Left ventricle myocardium superior (tissue), 1 donor: ENCODE measurements at regions not wholly inside any gene's neighbourhood (a gene's known extent, or its start where the extent isn't known, plus 50 kb on each side); places are given as distances from the start of the nearest gene placed in this dataset.
"Not testable (repeated sequence)": the region's sequence is repeated elsewhere in the genome, so short reads cannot be mapped to it uniquely, and the experiment has no call there.

Experiments used
- ATAC-seq: fragments of 200-7000 bp; cut with Tn5 transposase; one replicate; pipeline ENCODE4 v1.9.1; 2020; ENCODE audit warnings: mild to moderate bottlenecking, moderate library complexity
- DNase-seq: peaks from one replicate; pipeline ENCODE4 v3.0.0-alpha.2; 2020
- intact Hi-C: fragments of 100-400 bp; cut with micrococcal nuclease; formaldehyde crosslinking; loops from one replicate; pipeline ENCODE4 v1.11.0; 2022
- donor health status: DM: no; HTN: yes; CAD: no; lungs with severe emphysema.

GRCh38 chr7:96562966-96563365 is 146.7 kb downstream of the SEM1 start:
- ATAC-seq (no peak), DNase-seq (no peak)
- intact Hi-C loops = no loop called here

- DNase-seq = no peak
- ATAC-seq = no peak
- intact Hi-C loops = no loop called here
Observed at GRCh38 chr7:96562458-96562857, 147.2 kb downstream of the SEM1 start.

DNA sequence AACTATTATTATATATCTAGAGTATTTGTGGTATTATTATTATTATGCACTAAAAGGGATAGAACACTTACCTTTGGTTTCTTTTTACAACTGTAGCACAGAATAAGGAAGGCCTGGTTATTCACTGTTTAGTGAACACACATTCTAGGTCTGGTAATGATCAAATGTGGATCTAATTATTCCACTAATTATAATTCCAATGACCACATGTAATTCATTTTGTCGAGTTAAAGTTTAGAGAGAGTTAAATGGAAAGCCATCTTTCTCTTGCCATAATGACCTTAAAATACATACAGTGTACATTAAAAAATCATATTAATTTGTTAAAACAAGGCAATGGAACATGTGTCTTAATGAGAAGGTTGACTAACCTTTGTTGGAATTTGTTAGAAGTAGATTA is 147.8 kb downstream of the SEM1 start:
- DNase-seq = no peak
- intact Hi-C loops = no loop called here
- no peak for ATAC-seq

DNA sequence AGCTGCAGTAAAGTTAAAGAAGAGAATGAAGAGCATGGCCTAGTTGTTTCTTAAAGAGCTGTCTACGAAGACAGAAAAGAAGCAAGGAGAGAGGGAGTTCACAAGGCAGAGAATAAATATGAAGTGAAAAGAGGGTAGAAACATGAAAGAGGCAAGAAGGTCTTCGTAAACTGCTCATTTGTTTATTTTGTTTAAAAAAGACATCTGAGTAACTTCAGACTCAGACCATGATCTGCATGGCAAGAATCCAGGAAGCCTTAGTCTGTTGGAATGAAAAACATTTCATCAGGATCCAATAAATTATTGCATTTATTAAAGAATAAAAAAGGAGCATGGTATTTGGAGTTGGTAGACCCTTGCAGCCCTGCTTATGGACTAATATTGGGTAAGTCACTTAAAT is 151.1 kb downstream of the SEM1 start:
- no peak for ATAC-seq
- intact Hi-C loops = no loop called here
- DNase-seq = no peak

GRCh38 chr7:96558093-96558492 is 151.6 kb downstream of the SEM1 start:
- intact Hi-C loops = no loop called here
- ATAC-seq (no peak), DNase-seq (no peak)

DNA sequence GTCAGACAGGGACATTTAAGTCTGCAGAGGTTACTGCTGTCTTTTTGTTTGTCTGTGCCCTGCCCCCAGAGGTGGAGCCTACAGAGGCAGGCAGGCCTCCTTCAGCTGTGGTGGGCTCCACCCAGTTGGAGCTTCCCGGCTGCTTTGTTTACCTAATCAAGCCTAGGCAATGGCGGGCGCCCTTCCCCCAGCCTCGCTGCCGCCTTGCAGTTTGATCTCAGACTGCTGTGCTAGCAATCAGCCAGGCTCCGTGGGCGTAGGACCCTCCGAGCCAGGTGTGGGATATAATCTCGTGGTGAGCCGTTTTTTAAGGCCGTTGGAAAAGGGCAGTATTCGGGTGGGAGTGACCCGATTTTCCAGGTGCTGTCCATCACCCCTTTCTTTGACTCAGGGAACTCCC is 152.0 kb downstream of the SEM1 start:
- ATAC-seq, DNase-seq, intact Hi-C loops: not testable (repeated sequence)

- DNase-seq (no peak), ATAC-seq (no peak)
- intact Hi-C loops = no loop called here
Observed at GRCh38 chr7:96548664-96549063, 161.0 kb downstream of the SEM1 start.

DNA sequence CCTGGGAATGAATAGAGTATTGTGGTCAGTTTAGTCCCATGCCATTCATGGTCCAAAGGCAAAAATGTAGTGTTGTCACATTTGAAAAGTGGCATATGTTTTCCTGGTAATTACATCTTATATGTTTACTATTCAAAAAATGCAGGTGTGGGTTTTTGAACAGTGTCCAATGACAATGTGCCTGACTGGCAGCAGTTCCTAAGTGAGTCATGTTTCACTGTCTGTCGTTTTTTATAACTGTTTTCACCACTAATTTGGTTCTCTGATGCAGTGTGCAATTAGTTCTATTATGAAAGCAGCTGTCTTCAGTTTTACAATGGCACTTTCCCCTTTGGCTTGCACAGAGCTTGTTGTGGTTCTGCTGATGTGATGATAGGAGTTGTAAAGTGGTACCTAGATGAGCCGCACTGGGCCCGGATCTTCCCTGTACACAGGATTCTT is 162.3 kb downstream of the SEM1 start:
- intact Hi-C loops = no loop called here
- DNase-seq (no peak), ATAC-seq (no peak)

GRCh38 chr7:96546426-96546825 is 163.2 kb downstream of the SEM1 start:
- ATAC-seq = no peak
- DNase-seq = no peak
- intact Hi-C loops = no loop called here

DNA sequence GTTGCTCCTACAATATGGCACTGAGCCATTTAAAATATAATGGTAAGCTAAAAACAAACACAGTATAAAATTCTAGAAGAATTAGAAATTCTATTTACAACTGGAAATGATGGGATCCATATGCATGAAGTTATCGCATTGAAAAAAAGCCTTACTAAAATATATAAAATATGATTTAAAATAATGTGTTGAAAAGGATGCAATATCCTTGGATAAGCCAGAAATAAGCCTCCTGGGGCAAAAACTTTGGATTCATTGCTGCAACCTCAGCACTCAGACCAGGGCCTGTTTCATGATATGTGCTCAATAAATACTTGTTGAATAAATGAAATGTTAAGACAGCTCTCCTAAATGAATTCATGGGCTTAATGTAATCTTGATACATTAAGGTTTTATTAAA is 170.2 kb downstream of the SEM1 start:
- intact Hi-C loops = no loop called here
- DNase-seq (no peak), ATAC-seq (no peak)

DNA sequence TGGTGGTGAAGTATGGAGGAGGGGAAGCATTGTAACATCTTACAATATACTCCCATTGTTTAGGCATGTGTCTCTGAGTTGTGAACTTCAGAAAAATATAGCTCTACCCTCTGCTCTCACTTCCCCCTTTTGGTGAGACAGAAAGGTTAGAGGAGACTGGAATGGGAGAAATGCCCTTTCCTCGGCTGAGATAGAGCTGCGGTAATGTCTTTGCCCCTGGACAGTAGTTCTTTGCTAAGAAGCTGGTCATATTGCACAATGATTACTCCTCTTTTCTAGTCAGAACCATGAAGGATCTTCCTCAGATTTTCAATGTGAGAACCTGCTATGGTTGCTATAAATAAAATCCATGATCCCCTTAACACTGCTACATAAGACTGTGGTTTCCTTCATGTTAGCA is 171.0 kb downstream of the SEM1 start:
- intact Hi-C loops = no loop called here
- no peak for DNase-seq
- ATAC-seq = no peak

DNA sequence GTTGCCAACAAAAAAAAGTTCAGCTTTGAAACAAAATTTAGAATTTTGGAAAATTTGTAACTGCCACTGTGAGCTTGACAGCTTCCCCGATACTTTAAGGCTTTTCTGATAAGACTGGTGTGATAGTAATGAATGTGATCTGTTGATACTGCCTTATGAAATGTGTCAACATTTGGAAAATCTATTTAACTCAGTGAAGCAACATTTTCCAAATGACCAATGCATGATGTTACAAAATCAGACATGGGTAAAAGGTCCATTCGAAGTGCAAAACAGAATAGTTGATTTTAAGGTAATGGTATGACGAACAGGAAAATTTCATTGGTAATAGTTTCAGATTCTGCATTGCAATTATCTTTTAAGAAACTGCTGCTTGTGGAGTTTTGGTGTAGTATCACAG is 175.4 kb downstream of the SEM1 start:
- no peak for ATAC-seq
- intact Hi-C loops = no loop called here
- no peak for DNase-seq

DNA sequence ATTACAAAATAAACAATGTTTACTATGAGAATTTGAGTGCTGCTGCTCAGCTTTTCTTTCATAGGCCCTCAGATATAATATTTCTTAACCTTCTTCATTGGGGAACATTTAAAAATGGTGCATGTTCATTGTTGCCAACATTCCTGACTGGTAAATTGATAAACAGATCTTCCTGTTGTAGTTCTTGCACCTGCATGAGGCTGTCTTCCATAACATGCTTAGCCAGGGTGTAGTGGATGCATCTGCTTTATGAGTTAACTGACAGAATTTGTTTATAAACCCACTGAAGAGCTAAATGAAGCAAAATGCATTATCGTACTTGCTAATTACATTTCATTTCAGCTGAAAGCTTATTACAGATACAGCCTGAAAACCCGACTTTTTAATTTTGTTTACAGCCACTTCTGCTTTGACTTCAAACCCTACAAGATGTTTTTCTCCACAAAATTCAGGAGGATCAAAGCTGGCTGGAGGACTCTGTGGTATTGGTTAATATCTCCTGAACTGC is 177.2 kb downstream of the SEM1 start:
- intact Hi-C loops = no loop called here
- DNase-seq (no peak), ATAC-seq (no peak)

- intact Hi-C loops = no loop called here
- DNase-seq (no peak), ATAC-seq (no peak)
Observed at GRCh38 chr7:96531331-96531730, 178.3 kb downstream of the SEM1 start.

GRCh38 chr7:96530786-96531185 is 178.9 kb downstream of the SEM1 start:
- ATAC-seq = no peak
- no peak for DNase-seq
- intact Hi-C loops = no loop called here

GRCh38 chr7:96527133-96527827 is 182.4 kb downstream of the SEM1 start:
- intact Hi-C loops = no loop called here
- ATAC-seq (no peak), DNase-seq (no peak)

DNA sequence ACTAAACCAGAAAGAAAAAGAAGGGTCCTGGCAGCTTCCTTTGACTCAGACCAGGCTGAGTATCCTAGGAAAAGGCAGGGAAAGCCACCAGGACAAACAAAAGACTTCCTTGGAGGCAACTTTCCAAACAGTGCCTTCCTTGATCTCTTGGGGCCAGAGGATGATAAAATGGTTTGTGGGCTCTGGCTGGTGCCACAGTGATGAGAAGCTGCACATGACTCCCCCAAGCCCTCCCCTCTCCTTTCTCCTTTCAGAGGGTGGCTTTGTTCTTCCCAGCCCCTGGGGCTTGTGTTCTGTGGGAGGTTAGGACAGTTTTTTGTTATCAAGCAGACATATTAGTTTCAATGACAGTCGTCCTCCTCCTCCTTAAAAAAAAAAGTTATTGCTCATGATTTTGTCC is 183.2 kb downstream of the SEM1 start:
- ATAC-seq (no peak), DNase-seq (no peak)
- intact Hi-C loops = no loop called here

GRCh38 chr7:96521068-96521894 is 188.4 kb downstream of the SEM1 start:
- no peak for DNase-seq
- ATAC-seq = no peak
- intact Hi-C loops = no loop called here

- ATAC-seq (peak; percentile 54), DNase-seq (no peak)
- intact Hi-C loops = no loop called here
Observed at GRCh38 chr7:96508371-96508770, 186.5 kb upstream of the SLC25A13 start.

DNA sequence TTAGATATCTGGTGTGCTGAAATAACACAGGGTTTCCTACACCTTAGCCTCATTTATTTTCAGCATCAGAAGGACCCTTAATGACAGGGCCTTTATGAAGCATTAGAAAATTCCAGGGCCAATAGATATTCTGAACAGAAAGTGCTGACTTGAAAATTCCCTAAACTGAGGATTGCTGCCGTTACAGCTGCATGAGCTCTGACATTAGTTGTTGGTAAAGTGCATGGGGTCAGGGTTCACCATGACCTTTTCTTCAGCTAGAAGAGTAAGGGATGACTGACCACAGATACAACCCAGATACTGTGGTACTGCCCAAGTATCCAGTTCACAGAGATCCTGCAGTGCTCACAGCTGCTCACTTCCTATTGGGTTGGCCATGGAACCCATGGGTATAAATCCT is 181.7 kb upstream of the SLC25A13 start:
- ATAC-seq (no peak), DNase-seq (no peak)
- intact Hi-C loops = no loop called here

- ATAC-seq (no peak), DNase-seq (no peak)
- intact Hi-C loops = no loop called here
Observed at GRCh38 chr7:96501318-96501717, 179.4 kb upstream of the SLC25A13 start.
